ENCODE measurements at regions not wholly inside any gene's neighbourhood (a gene's known extent, or its start where the extent isn't known, plus 50 kb on each side); places are given as distances from the start of the nearest gene placed in this dataset.

- no peak for TF ChIP-seq CTCF (IDR thresholded peaks at IDR 0.05)
- no peak for TF ChIP-seq POLR2A (IDR thresholded peaks at IDR 0.05)
- no peak for TF ChIP-seq POLR2AphosphoS5 (IDR thresholded peaks at IDR 0.05)
- no peak for TF ChIP-seq EP300 (IDR thresholded peaks at IDR 0.05)
These were observed 184.9 kb downstream of the KIT start for GRCh38 chr4:54842656-54843055.

All from suprapubic skin (tissue), 4 donors.